ENCODE measurements at regions not wholly inside any gene's neighbourhood (a gene's known extent, or its start where the extent isn't known, plus 50 kb on each side); places are given as distances from the start of the nearest gene placed in this dataset.

DNA sequence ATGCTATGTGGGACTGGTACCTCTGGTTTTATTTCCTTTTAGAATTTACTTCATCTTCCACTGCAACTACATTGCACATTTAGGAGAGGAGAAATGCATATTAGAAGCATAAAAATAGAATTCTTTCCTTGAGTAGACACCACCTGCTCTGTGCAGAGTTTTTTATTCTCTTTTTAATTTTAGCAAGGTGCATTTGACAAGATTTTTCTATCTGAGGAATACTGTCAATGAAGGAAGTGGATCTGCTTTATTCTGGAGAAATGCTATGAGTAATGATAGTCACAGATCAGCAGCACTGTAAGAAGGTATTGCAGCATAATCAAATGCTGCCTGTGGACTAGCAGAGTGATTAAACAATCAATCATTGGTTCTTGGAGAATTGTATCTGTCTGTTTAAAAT, 1038.3 kb downstream of the RAPGEF2 start (continued):
- TF ChIP-seq, protein P1, sequence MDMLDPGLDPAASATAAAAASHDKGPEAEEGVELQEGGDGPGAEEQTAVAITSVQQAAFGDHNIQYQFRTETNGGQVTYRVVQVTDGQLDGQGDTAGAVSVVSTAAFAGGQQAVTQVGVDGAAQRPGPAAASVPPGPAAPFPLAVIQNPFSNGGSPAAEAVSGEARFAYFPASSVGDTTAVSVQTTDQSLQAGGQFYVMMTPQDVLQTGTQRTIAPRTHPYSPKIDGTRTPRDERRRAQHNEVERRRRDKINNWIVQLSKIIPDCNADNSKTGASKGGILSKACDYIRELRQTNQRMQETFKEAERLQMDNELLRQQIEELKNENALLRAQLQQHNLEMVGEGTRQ (IDR thresholded peaks at IDR 0.05; ENCODE audit: low read length), result no peak

All from H1 (cell line).